ENCODE measurements at regions not wholly inside any gene's neighbourhood (a gene's known extent, or its start where the extent isn't known, plus 50 kb on each side); places are given as distances from the start of the nearest gene placed in this dataset.

GRCh38 chr15:47334805-47335535, 382.3 kb upstream of the SEMA6D start:
- Histone ChIP-seq H3K4me1 (replicated peaks in 1 of 4; ENCODE audit: control insufficient read depth in 3 of 4, insufficient read depth in 4 of 4, low read length in 3 of 4) (peaks cover 0 to 3% (median 0%) of the 10 kb centered on the region in 4 experiments; a peak in 1 of 7 replicates), H2BK120ac (replicated peaks; ENCODE audit: low read depth, low read length) (no peak overlapping the region), H3K14ac (ENCODE audit: insufficient read length) (no peak overlapping the region), H3K27me3 (replicated peaks in 1 of 4; ENCODE audit: control insufficient read depth in 3 of 4, extremely low read depth in 1 of 4, insufficient read depth in 3 of 4, low read length in 3 of 4) (no peaks in the 10 kb centered on the region), H2BK5ac (ENCODE audit: low read depth, low read length) (no peak overlapping the region), H2AFZ (ENCODE audit: low read length) (no peak overlapping the region), H2BK15ac (ENCODE audit: low read length) (no peak overlapping the region), H3K9ac (replicated peaks in 1 of 4; ENCODE audit: extremely low read depth in 1 of 4, low read depth in 3 of 4, low read length in 3 of 4) (no peak overlapping the region), H3K36me3 (ENCODE audit: control insufficient read depth in 2 of 4, insufficient read depth in 4 of 4, low read length in 3 of 4) (no peaks in the 10 kb centered on the region; a peak in 1 of 8 replicates), H4K5ac (ENCODE audit: insufficient read length, low read depth, low read length) (no peak overlapping the region), H3K56ac (replicated peaks; ENCODE audit: insufficient read length, low read depth, low read length) (no peak overlapping the region), H2AK5ac (ENCODE audit: low read depth, low read length) (no peak overlapping the region), H3K23ac (ENCODE audit: insufficient read length) (no peak overlapping the region), H2BK20ac (ENCODE audit: low read length) (no peak overlapping the region), H3K27ac (ENCODE audit: low read depth, low read length) (no peak overlapping the region), H2BK12ac (ENCODE audit: low read depth, low read length) (no peak overlapping the region), H4K91ac (replicated peaks; ENCODE audit: insufficient read length, low read length) (no peak overlapping the region), H3K79me2 (ENCODE audit: control insufficient read depth in 1 of 2, insufficient read depth in 2 of 2, low read length in 2 of 2) (no peaks in the 10 kb centered on the region), H3K79me1 (ENCODE audit: low read depth, low read length) (no peaks in the 10 kb centered on the region), H3K9me3 (ENCODE audit: insufficient read depth in 2 of 2, low read depth in 1 of 2, low read length in 1 of 2) (no peaks in the 10 kb centered on the region), H3K4ac (replicated peaks; ENCODE audit: insufficient read length, low read depth, low read length) (no peak overlapping the region), H3K4me2 (ENCODE audit: insufficient read depth in 1 of 2, low read depth in 2 of 2, low read length in 2 of 2) (no peak overlapping the region), H3K4me3 (ENCODE audit: extremely low read depth in 1 of 4, insufficient read depth in 2 of 4, low read depth in 3 of 4, low read length in 4 of 4) (no peak overlapping the region), H4K20me1 (replicated peaks in 1 of 2; ENCODE audit: control insufficient read depth in 1 of 2, insufficient read depth in 2 of 2, low read length in 2 of 2) (no peaks in the 10 kb centered on the region), H3K23me2 (ENCODE audit: low read depth, low read length) (no peaks in the 10 kb centered on the region), H3K18ac (ENCODE audit: extremely low read depth, low read length) (no peak overlapping the region), H4K8ac (ENCODE audit: extremely low read depth, insufficient read depth, low read length) (no peak overlapping the region)
- DNase-seq (ENCODE audit: low read depth in 1 of 2, low spot score in 2 of 2), result no peak
- 94% methylated on average over 3 of the region's 3 CpGs; no CpG with 5 or more reads in 1 of the 2 experiments for WGBS, 2 experiments (ENCODE audit: extremely low coverage in 1 of 2, insufficient coverage in 1 of 2, insufficient read length in 1 of 2, insufficient replicate concordance in 2 of 2, low coverage in 1 of 2, low lambda C conversion rate in 2 of 2, missing lambda C conversion rate in 1 of 2)
- ChIA-PET CTCF (ENCODE audit: partially characterized antibody) (no interaction called here), POLR2A (ENCODE audit: partially characterized antibody) (no interaction called here)
- no peak for FAIRE-seq
- TF ChIP-seq KDM1A (IDR thresholded peaks at IDR 0.05; ENCODE audit: borderline replicate concordance, low read length) (no peak), CBX8 (IDR thresholded peaks at IDR 0.05; ENCODE audit: borderline replicate concordance, low read depth, low read length) (no peak), CREB1 (IDR thresholded peaks at IDR 0.05) (no peak), PHF8 (conservative IDR thresholded peaks at IDR 0.05; ENCODE audit: low read depth, low read length) (no peak), SIX5 (IDR thresholded peaks at IDR 0.05; ENCODE audit: low read depth, low read length) (no peak), JUN (IDR thresholded peaks at IDR 0.05; ENCODE audit: low read depth, low read length) (no peak), POLR2AphosphoS5 (IDR thresholded peaks at IDR 0.05; ENCODE audit: low read depth, low read length) (no peak), ATF3 (IDR thresholded peaks at IDR 0.05; ENCODE audit: insufficient read depth, low read depth, low read length) (no peak), POU5F1 (IDR thresholded peaks at IDR 0.05; ENCODE audit: low read depth, low read length) (no peak), EZH2 (IDR thresholded peaks at IDR 0.05; ENCODE audit: low read depth, low read length, severe bottlenecking) (no peak), YY1 (IDR thresholded peaks at IDR 0.05; ENCODE audit: low read depth, low read length) (no peak), CHD2 (IDR thresholded peaks at IDR 0.05; ENCODE audit: low read length) (no peak), POLR2A (IDR thresholded peaks at IDR 0.05; ENCODE audit: control extremely low read depth in 1 of 2, low read depth in 2 of 2, low read length in 2 of 2) (no peak)

All from H1 (cell line).